Gastrocnemius medialis (tissue), 4 donors: ENCODE measurements at regions not wholly inside any gene's neighbourhood (a gene's known extent, or its start where the extent isn't known, plus 50 kb on each side); places are given as distances from the start of the nearest gene placed in this dataset.

Experiments
- ATAC-seq, 2 donors: fragments of 150-250 bp; one replicate each; pipeline ENCODE4 v1.9.1; 2016
- DNase-seq, 2 donors: peaks; one replicate each; pipeline ENCODE4 v3.0.0-alpha.2; 2019
- H3K27ac ChIP-seq, 4 donors: fragments of 200-600 bp; sonication (generic); 1 replicate in 1 of 4; 2 replicates in 3 of 4; pipeline ENCODE4 v1.5.1; 2016 to 2018; ENCODE audit warnings: mild to moderate bottlenecking in 2 of 4, moderate library complexity in 1 of 4
- H3K27me3 ChIP-seq, 3 donors: fragments of 200-600 bp; sonication (generic) in 2 of 3; 1 replicate in 1 of 3; 2 replicates in 2 of 3; pipeline versions ENCODE4 v1.5.1 to v1.6.0; 2016 to 2019; ENCODE audit warnings: mild to moderate bottlenecking in 1 of 3, moderate library complexity in 1 of 3
- H3K36me3 ChIP-seq, 2 donors: fragments of 200-600 bp; sonication (generic) in 1 of 2; one replicate each; pipeline ENCODE4 v1.5.1; 2017 to 2018
- H3K4me1 ChIP-seq, 2 donors: fragments of 200-600 bp; sonication (generic) in 1 of 2; one replicate each; pipeline ENCODE4 v1.5.1; 2016 to 2017; ENCODE audit warnings: mild to moderate bottlenecking in 2 of 2
- H3K4me3 ChIP-seq, 4 donors: fragments of 200-600 bp; sonication (generic) in 3 of 4; 1 replicate in 1 of 4; 2 replicates in 3 of 4; pipeline ENCODE4 v1.5.1; 2016 to 2019; ENCODE audit warnings: mild to moderate bottlenecking in 2 of 4
- H3K9me3 ChIP-seq, 3 donors: fragments of 200-600 bp; sonication (generic) in 2 of 3; 1 replicate in 1 of 3; 2 replicates in 2 of 3; pipeline ENCODE4 v1.5.1; 2016 to 2019
- POLR2A ChIP-seq, 2 donors: fragments of 450-650 bp; IDR thresholded peaks; one replicate each; pipeline ENCODE4 v1.6.1; 2017; ENCODE audit warnings: antibody characterized with exemption in 2 of 2, mild to moderate bottlenecking in 2 of 2, moderate library complexity in 2 of 2
- in situ Hi-C, 4 donors: fragments of 200-750 bp; cut with MboI; loops; one replicate each; pipeline versions ENCODE4 v1.15.0 to v1.8.0; 2017; ENCODE audit warnings: low sequenced_read_pairs in 4 of 4
- intact Hi-C: fragments of 100-400 bp; cut with DNase I; formaldehyde crosslinking; loops from one replicate; pipeline ENCODE4 v1.15.1; 2023; ENCODE audit warnings: low total_unique reads
- TF ChIP-seq, protein P1 (sequence below), 5 experiments: fragments of 450-650 bp in 3 of 5; fragments of 200-600 bp in 2 of 5; sonication (generic) in 2 of 5; IDR thresholded peaks in 4 of 5; conservative IDR thresholded peaks in 1 of 5; 1 replicate in 4 of 5; 2 replicates in 1 of 5; pipeline ENCODE4 v1.5.1; 2016 to 2019; ENCODE audit warnings: antibody characterized with exemption in 5 of 5, mild to moderate bottlenecking in 3 of 5, moderate library complexity in 3 of 5

DNA sequence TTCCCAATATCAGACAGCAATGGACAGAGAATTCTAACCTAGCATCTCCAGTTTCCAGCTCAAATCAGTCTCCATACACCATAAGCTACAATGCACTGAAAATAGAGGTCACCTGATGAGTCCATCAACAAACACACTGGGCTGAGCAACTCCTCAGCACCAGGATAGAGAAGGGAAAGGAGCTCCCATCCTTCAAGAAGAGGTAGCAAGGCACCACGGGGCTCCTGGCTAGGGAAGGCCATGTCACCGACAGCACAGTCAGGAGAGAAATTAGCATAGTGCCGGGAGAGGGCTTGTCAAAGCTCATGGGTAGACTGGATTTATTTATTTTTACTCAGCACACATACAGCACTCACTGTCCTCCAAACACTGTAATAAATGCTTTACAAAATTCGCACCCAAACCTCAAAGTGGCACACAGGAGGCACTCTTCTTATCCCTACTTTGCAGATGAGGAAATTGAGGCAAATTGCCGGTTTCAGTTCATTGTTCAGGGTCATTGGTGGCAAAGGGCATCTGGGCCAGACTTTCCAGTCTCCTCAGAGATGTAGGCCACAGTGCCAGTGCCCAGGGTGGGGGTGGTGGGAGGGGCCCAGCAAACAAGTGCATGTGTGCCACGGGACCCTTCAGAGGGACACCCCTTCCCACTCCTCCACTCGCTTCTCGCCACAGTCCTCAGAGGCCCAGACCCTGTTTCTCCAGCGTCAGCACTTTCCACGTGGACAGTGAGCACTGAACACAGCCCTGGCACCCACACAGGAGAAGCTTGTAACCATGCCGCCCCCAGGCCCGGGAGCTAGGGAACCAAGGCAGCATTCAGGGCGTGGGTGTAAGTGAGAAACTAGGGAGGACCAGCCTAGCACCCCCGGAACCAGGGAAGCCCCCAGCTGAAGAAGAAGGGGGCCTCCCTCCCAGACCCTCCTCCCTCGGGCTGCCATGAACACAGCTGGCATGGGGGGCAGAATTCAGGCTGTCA, 1417.4 kb downstream of the TBC1D22A start:
- no peak overlapping the region for H3K27ac ChIP-seq
- TF ChIP-seq POLR2A (IDR thresholded peaks at IDR 0.05): no peak
- TF ChIP-seq, protein P1, sequence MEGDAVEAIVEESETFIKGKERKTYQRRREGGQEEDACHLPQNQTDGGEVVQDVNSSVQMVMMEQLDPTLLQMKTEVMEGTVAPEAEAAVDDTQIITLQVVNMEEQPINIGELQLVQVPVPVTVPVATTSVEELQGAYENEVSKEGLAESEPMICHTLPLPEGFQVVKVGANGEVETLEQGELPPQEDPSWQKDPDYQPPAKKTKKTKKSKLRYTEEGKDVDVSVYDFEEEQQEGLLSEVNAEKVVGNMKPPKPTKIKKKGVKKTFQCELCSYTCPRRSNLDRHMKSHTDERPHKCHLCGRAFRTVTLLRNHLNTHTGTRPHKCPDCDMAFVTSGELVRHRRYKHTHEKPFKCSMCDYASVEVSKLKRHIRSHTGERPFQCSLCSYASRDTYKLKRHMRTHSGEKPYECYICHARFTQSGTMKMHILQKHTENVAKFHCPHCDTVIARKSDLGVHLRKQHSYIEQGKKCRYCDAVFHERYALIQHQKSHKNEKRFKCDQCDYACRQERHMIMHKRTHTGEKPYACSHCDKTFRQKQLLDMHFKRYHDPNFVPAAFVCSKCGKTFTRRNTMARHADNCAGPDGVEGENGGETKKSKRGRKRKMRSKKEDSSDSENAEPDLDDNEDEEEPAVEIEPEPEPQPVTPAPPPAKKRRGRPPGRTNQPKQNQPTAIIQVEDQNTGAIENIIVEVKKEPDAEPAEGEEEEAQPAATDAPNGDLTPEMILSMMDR (IDR thresholded peaks at IDR 0.05 in 4 of 5, conservative IDR thresholded peaks at IDR 0.05 in 1 of 5): no peak
- ATAC-seq: no peak
- H3K27me3 ChIP-seq: peaks cover 0 to 3% (median 0%) of the 10 kb centered on the region in 3 donors
- no peak for DNase-seq
- intact Hi-C loops: no loop called here
- H3K4me3 ChIP-seq: no peak overlapping the region
- no peaks in the 10 kb centered on the region for H3K9me3 ChIP-seq
- H3K36me3 ChIP-seq: no peaks in the 10 kb centered on the region
- in situ Hi-C loops: no loop called here
- H3K4me1 ChIP-seq: no peaks in the 10 kb centered on the region

DNA sequence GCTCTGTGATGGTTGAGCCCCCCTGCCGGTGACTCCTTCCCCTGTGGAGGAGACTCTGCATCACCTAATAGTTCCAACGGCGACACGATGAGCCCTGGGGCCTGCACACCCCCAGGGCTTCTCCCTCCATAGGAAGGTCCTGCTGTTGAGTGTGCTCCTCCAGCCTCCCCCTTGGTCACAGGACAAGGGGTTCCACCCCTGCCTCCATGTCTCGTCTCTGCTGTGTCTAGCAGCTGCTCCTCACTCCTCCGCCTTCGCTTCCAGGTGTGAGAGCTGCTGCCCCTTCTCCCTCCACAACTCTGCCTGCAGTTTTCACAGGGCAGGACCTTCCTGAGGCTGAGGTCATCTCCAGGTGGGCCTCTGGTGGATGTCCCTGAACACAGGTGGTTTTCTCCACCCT, 1416.1 kb downstream of the TBC1D22A start:
- TF ChIP-seq POLR2A (IDR thresholded peaks at IDR 0.05): no peak
- TF ChIP-seq, protein P1 (IDR thresholded peaks at IDR 0.05 in 4 of 5, conservative IDR thresholded peaks at IDR 0.05 in 1 of 5): no peak
- DNase-seq (no peak), ATAC-seq (no peak)
- Histone ChIP-seq H3K4me3 (no peak overlapping the region), H3K9me3 (no peaks in the 10 kb centered on the region), H3K4me1 (no peaks in the 10 kb centered on the region), H3K27me3 (peaks cover 0 to 4% (median 0%) of the 10 kb centered on the region in 3 donors), H3K36me3 (no peaks in the 10 kb centered on the region), H3K27ac (no peak overlapping the region)
- intact Hi-C loops: no loop called here
- in situ Hi-C loops: no loop called here

DNA sequence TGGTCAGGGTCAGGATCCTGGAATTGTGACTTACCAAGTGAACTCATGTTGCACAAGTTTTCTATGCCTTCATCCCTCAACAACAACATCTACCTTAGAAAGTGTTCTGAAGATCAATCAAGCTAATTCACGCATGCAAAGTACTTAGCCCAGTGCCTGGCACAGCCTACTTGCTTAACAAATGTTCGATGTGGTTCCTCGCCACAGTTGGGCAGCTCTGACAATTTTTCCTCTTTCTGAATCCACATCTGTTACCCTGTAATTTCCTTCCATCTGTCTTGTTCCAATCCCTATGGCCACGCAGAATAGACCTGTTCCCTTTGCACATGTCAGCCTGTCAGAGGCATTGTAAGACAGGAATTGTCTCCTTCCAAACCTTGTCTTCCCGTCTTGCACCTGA, 1415.2 kb downstream of the TBC1D22A start:
- DNase-seq (no peak), ATAC-seq (no peak)
- in situ Hi-C loops: no loop called here
- H3K4me3 ChIP-seq: no peak overlapping the region
- no peak for TF ChIP-seq POLR2A (IDR thresholded peaks at IDR 0.05)
- TF ChIP-seq, protein P1 (IDR thresholded peaks at IDR 0.05 in 4 of 5, conservative IDR thresholded peaks at IDR 0.05 in 1 of 5): no peak
- intact Hi-C loops: no loop called here
- peaks cover 0 to 4% (median 0%) of the 10 kb centered on the region in 3 donors for H3K27me3 ChIP-seq
- no peak overlapping the region for H3K27ac ChIP-seq
- no peaks in the 10 kb centered on the region for H3K36me3 ChIP-seq
- no peaks in the 10 kb centered on the region for H3K9me3 ChIP-seq
- H3K4me1 ChIP-seq: no peaks in the 10 kb centered on the region

DNA sequence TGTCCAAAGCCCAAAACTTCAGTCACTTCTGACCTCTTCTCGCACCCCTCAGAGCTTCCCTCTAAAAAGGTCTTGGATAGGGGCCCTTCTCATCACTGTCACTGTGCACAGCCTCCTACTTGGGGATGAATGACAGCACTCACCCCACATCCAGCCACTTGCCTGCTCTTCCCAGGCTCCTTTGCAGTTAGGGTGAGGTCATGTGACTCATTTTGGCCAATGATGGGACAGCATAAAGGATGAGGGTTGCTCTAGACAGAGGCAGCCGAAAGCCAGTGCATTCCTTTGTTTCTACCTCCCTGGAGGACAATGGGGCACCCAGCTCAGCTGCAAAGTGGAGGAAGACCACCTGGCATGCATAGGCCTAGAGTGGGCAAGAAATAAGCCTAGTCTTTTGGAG, 1413.3 kb downstream of the TBC1D22A start:
- ATAC-seq (no peak), DNase-seq (no peak)
- Histone ChIP-seq H3K27ac (no peak overlapping the region), H3K4me3 (no peak overlapping the region), H3K27me3 (peaks cover 0 to 4% (median 0%) of the 10 kb centered on the region in 3 donors), H3K36me3 (no peaks in the 10 kb centered on the region), H3K9me3 (no peaks in the 10 kb centered on the region), H3K4me1 (no peaks in the 10 kb centered on the region)
- in situ Hi-C loops: no loop called here
- TF ChIP-seq POLR2A (IDR thresholded peaks at IDR 0.05): no peak
- TF ChIP-seq, protein P1 (IDR thresholded peaks at IDR 0.05 in 4 of 5, conservative IDR thresholded peaks at IDR 0.05 in 1 of 5): no peak
- intact Hi-C loops: no loop called here
